Natural killer cell (primary cell): ENCODE measurements at regions not wholly inside any gene's neighbourhood (a gene's known extent, or its start where the extent isn't known, plus 50 kb on each side); places are given as distances from the start of the nearest gene placed in this dataset.

Source experiments
- ATAC-seq, 3 donors: fragments of 150-1000 bp in 2 of 3; fragments of 200-7000 bp in 1 of 3; cut with Tn5 transposase; 1 replicate in 1 of 3; 2 replicates in 2 of 3; pipeline ENCODE4 v1.10.0; 2021; ENCODE audit warnings: mild to moderate bottlenecking in 2 of 3, moderate library complexity in 2 of 3
- DNase-seq, 2 donors: peaks; one replicate each; pipeline versions ENCODE4 v3.0.0 to v3.0.0-alpha.2; 2013 to 2021; ENCODE audit warnings: mixed read lengths in 1 of 2
- H3K27ac ChIP-seq: one replicate; pipeline ENCODE4 v1.5.1; 2013; ENCODE audit warnings: mild to moderate bottlenecking, low read length
- H3K27me3 ChIP-seq: one replicate; pipeline ENCODE4 v1.6.1; 2013; ENCODE audit warnings: low read length; ENCODE audit not compliant: control insufficient read depth, insufficient read depth
- H3K36me3 ChIP-seq: one replicate; pipeline ENCODE4 v1.6.1; 2013; ENCODE audit warnings: low read length; ENCODE audit not compliant: control insufficient read depth, insufficient read depth
- H3K4me1 ChIP-seq: one replicate; pipeline ENCODE4 v1.6.1; 2013; ENCODE audit warnings: low read length; ENCODE audit not compliant: control insufficient read depth, insufficient read depth
- H3K4me3 ChIP-seq: one replicate; pipeline ENCODE4 v1.5.1; 2013; ENCODE audit warnings: low read length
- H3K9me3 ChIP-seq: one replicate; pipeline ENCODE4 v1.6.1; 2013; ENCODE audit warnings: low read length; ENCODE audit not compliant: control insufficient read depth, insufficient read depth
- H3K27ac Mint-ChIP-seq, 2 donors: one replicate each; pipeline ENCODE4 v1.8.0; 2022; ENCODE audit warnings: mild to moderate bottlenecking in 2 of 2, mixed read lengths in 2 of 2, moderate library complexity in 1 of 2
- H3K27me3 Mint-ChIP-seq, 2 donors: one replicate each; pipeline ENCODE4 v1.8.0; 2022; ENCODE audit warnings: low read depth in 2 of 2, mixed read lengths in 2 of 2
- H3K36me3 Mint-ChIP-seq: one replicate; pipeline ENCODE4 v1.8.0; 2022; ENCODE audit warnings: mixed read lengths
- H3K4me1 Mint-ChIP-seq, 2 donors: one replicate each; pipeline ENCODE4 v1.8.0; 2022; ENCODE audit warnings: mixed read lengths in 2 of 2
- H3K4me3 Mint-ChIP-seq: one replicate; pipeline ENCODE4 v1.8.0; 2022; ENCODE audit warnings: mild to moderate bottlenecking, moderate library complexity, mixed read lengths
- H3K9me3 Mint-ChIP-seq, 2 donors: one replicate each; pipeline ENCODE4 v1.8.0; 2022; ENCODE audit warnings: mixed read lengths in 2 of 2
- CTCF ChIP-seq: fragments of 200-600 bp; IDR thresholded peaks from one replicate; pipeline ENCODE4 v1.8.0; 2022; ENCODE audit warnings: antibody characterized with exemption
- WGBS: methylation state at CpG from one replicate; pipeline ENCODE4 v1.1.7; 2013; ENCODE audit warnings: missing lambda C conversion rate; ENCODE audit not compliant: insufficient coverage; 5-methylcytosine and 5-hydroxymethylcytosine counted together
- intact Hi-C: fragments of 100-400 bp; cut with micrococcal nuclease; formaldehyde crosslinking; loops from one replicate; pipeline ENCODE4 v1.14.2; 2022

GRCh38 chr13:109669234-109669612 lies 117.2 kb downstream of the IRS2 start:
- TF ChIP-seq CTCF, result no peak
- Mint-ChIP-seq H3K4me3 (no peak overlapping the region), H3K4me1 (no peaks in the 10 kb centered on the region), H3K36me3 (no peaks in the 10 kb centered on the region), H3K27ac (no peak overlapping the region), H3K9me3 (no peaks in the 10 kb centered on the region), H3K27me3 (peaks cover 11 to 21% of the 10 kb centered on the region in 2 donors)
- 84% methylated on average over 8 of the region's 8 CpGs for WGBS
- H3K9me3 ChIP-seq, result no peaks in the 10 kb centered on the region
- no peak for ATAC-seq
- no peak overlapping the region for H3K4me3 ChIP-seq
- H3K27me3 ChIP-seq, result no peaks in the 10 kb centered on the region
- no peaks in the 10 kb centered on the region for H3K4me1 ChIP-seq
- no peaks in the 10 kb centered on the region for H3K36me3 ChIP-seq
- no peak overlapping the region for H3K27ac ChIP-seq
- DNase-seq, result no peak
- intact Hi-C loops, result no loop called here

GRCh38 chr13:109668433-109669233 lies 117.8 kb downstream of the IRS2 start:
- no peaks in the 10 kb centered on the region for H3K27me3 ChIP-seq
- peaks cover 8 to 17% of the 10 kb centered on the region in 2 donors for H3K27me3 Mint-ChIP-seq
- no peaks in the 10 kb centered on the region for H3K4me1 Mint-ChIP-seq
- no peaks in the 10 kb centered on the region for H3K9me3 ChIP-seq
- H3K4me1 ChIP-seq, result no peaks in the 10 kb centered on the region
- intact Hi-C loops, result no loop called here
- H3K27ac ChIP-seq, result no peak overlapping the region
- no peak for TF ChIP-seq CTCF
- no peak overlapping the region for H3K4me3 Mint-ChIP-seq
- H3K36me3 ChIP-seq, result no peaks in the 10 kb centered on the region
- no peak overlapping the region for H3K4me3 ChIP-seq
- DNase-seq (no peak), ATAC-seq (no peak)
- H3K36me3 Mint-ChIP-seq, result no peaks in the 10 kb centered on the region
- no peak overlapping the region for H3K27ac Mint-ChIP-seq
- H3K9me3 Mint-ChIP-seq, result no peaks in the 10 kb centered on the region
- WGBS, result 82% methylated on average over 7 of the region's 7 CpGs

- no peaks in the 10 kb centered on the region for H3K36me3 Mint-ChIP-seq
- Histone ChIP-seq H3K36me3 (no peaks in the 10 kb centered on the region), H3K4me3 (no peak overlapping the region), H3K27me3 (no peaks in the 10 kb centered on the region), H3K27ac (no peak overlapping the region), H3K9me3 (no peaks in the 10 kb centered on the region), H3K4me1 (no peaks in the 10 kb centered on the region)
- H3K27me3 Mint-ChIP-seq, result peaks cover 8 to 16% of the 10 kb centered on the region in 2 donors
- H3K4me3 Mint-ChIP-seq, result no peak overlapping the region
- DNase-seq (no peak), ATAC-seq (no peak)
- no peak for TF ChIP-seq CTCF
- no peaks in the 10 kb centered on the region for H3K9me3 Mint-ChIP-seq
- 72% methylated on average over 9 of the region's 9 CpGs for WGBS
- intact Hi-C loops, result no loop called here
- no peak overlapping the region for H3K27ac Mint-ChIP-seq
- no peaks in the 10 kb centered on the region for H3K4me1 Mint-ChIP-seq
These were observed 118.5 kb downstream of the IRS2 start for GRCh38 chr13:109667807-109668291.

- no peaks in the 10 kb centered on the region for H3K9me3 ChIP-seq
- Mint-ChIP-seq H3K4me1 (no peaks in the 10 kb centered on the region), H3K4me3 (no peak overlapping the region), H3K27ac (no peak overlapping the region), H3K27me3 (peaks cover 4 to 18% of the 10 kb centered on the region in 2 donors), H3K9me3 (no peaks in the 10 kb centered on the region), H3K36me3 (no peaks in the 10 kb centered on the region)
- WGBS, result 80% methylated on average over 13 of the region's 13 CpGs
- no peak overlapping the region for H3K4me3 ChIP-seq
- H3K27me3 ChIP-seq, result no peaks in the 10 kb centered on the region
- H3K27ac ChIP-seq, result no peak overlapping the region
- ATAC-seq (no peak), DNase-seq (no peak)
- intact Hi-C loops, result no loop called here
- H3K4me1 ChIP-seq, result no peaks in the 10 kb centered on the region
- H3K36me3 ChIP-seq, result no peaks in the 10 kb centered on the region
- TF ChIP-seq CTCF, result no peak
These were observed 119.3 kb downstream of the IRS2 start for GRCh38 chr13:109667056-109667455.
